Kidney (tissue), 13 donors: ENCODE measurements at regions not wholly inside any gene's neighbourhood (a gene's known extent, or its start where the extent isn't known, plus 50 kb on each side); places are given as distances from the start of the nearest gene placed in this dataset.

Experiments
- DNase-seq, 5 donors: peaks; one replicate each; pipeline ENCODE4 v3.0.0-alpha.2; 2013 to 2020
- FAIRE-seq: peaks from 2 replicates; lab custom pipeline; 2012; peaks lifted over from hg19 to GRCh38; lab: Jason Lieb, UNC
- H3K27ac ChIP-seq, 2 donors: one replicate each; pipeline ENCODE4 v1.7.0; 2013; ENCODE audit warnings: low read depth in 2 of 2, low read length in 2 of 2, inconsistent platforms in 1 of 2
- H3K27me3 ChIP-seq: one replicate; pipeline ENCODE4 v1.7.1; 2013; ENCODE audit warnings: low read length, inconsistent platforms; ENCODE audit not compliant: control insufficient read depth, insufficient read depth
- H3K36me3 ChIP-seq, 3 donors: one replicate each; pipeline versions ENCODE4 v1.7.0 to v1.7.1; 2013; ENCODE audit warnings: low read length in 3 of 3, control low read depth in 1 of 3, inconsistent platforms in 1 of 3; ENCODE audit not compliant: insufficient read depth in 3 of 3, control insufficient read depth in 2 of 3
- H3K4me1 ChIP-seq, 3 donors: one replicate each; pipeline versions ENCODE4 v1.7.0 to v1.7.1; 2013; ENCODE audit warnings: low read length in 3 of 3, inconsistent platforms in 1 of 3, low read depth in 1 of 3; ENCODE audit not compliant: control insufficient read depth in 2 of 3, insufficient read depth in 2 of 3
- H3K4me3 ChIP-seq, 3 donors: one replicate each; pipeline versions ENCODE4 v1.7.0 to v1.8.1; 2013; ENCODE audit warnings: low read length in 3 of 3, control low read depth in 1 of 3, inconsistent platforms in 1 of 3
- H3K9ac ChIP-seq, 3 donors: one replicate each; pipeline versions ENCODE4 v1.7.0 to v1.7.1; 2013; ENCODE audit warnings: low read length in 3 of 3, control low read depth in 1 of 3, inconsistent platforms in 1 of 3
- H3K9me3 ChIP-seq, 3 donors: one replicate each; pipeline versions ENCODE4 v1.7.0 to v1.7.1; 2013; ENCODE audit warnings: low read length in 3 of 3, control low read depth in 1 of 3, inconsistent platforms in 1 of 3; ENCODE audit not compliant: control insufficient read depth in 2 of 3, insufficient read depth in 1 of 3
- CTCF ChIP-seq: IDR thresholded peaks from 3 replicates; pipeline ENCODE4 v1.5.1; 2012; ENCODE audit warnings: mild to moderate bottlenecking, moderate library complexity, borderline replicate concordance; ENCODE audit not compliant: insufficient read depth; ENCODE audit errors: extremely low read depth
- intact Hi-C: fragments of 100-400 bp; cut with DNase I; formaldehyde crosslinking; loops from one replicate; pipeline ENCODE4 v1.11.1; 2022
- donor health status: control.
- donor health status: control.
- donor health status: control.
- donor health status: control.
- donor health status: control.
- donor health status: DM: yes; HTN: yes; CAD: no.
- donor health status: Normal renal cell carcinoma (clear cell type).

GRCh38 chr10:3622845-3623621 lies 162.0 kb downstream of the KLF6 start:
- no peak for TF ChIP-seq CTCF
- peak overlapping the region; percentile 47 to 49 for H3K27ac ChIP-seq
- H3K9me3 ChIP-seq: peaks cover 0 to 4% (median 0%) of the 10 kb centered on the region in 3 donors
- FAIRE-seq: no peak
- H3K4me3 ChIP-seq: no peak overlapping the region
- no peaks in the 10 kb centered on the region for H3K27me3 ChIP-seq
- H3K36me3 ChIP-seq: no peaks in the 10 kb centered on the region
- H3K9ac ChIP-seq: peak overlapping the region in 1 of 3 donors; percentile 14
- H3K4me1 ChIP-seq: peaks cover 0 to 3% (median 0%) of the 10 kb centered on the region in 3 donors
- no peak for DNase-seq
- intact Hi-C loops: no loop called here

- Histone ChIP-seq H3K4me3 (no peak overlapping the region), H3K27me3 (no peaks in the 10 kb centered on the region), H3K9me3 (peaks cover 0 to 4% (median 0%) of the 10 kb centered on the region in 3 donors), H3K36me3 (no peaks in the 10 kb centered on the region), H3K4me1 (peaks cover 0 to 3% (median 0%) of the 10 kb centered on the region in 3 donors), H3K9ac (no peak overlapping the region), H3K27ac (no peak overlapping the region)
- no peak for DNase-seq
- no peak for FAIRE-seq
- no peak for TF ChIP-seq CTCF
- intact Hi-C loops: no loop called here
These were observed 162.6 kb downstream of the KLF6 start for GRCh38 chr10:3622427-3622826.

GRCh38 chr10:3620818-3621217 lies 164.2 kb downstream of the KLF6 start:
- Histone ChIP-seq H3K4me1 (peaks cover 0 to 3% (median 0%) of the 10 kb centered on the region in 3 donors), H3K9ac (no peak overlapping the region), H3K9me3 (peaks cover 0 to 4% (median 0%) of the 10 kb centered on the region in 3 donors), H3K27me3 (no peaks in the 10 kb centered on the region), H3K36me3 (no peaks in the 10 kb centered on the region), H3K27ac (no peak overlapping the region), H3K4me3 (no peak overlapping the region)
- FAIRE-seq: no peak
- TF ChIP-seq CTCF: no peak
- no peak for DNase-seq
- intact Hi-C loops: no loop called here
